A549 (cell line): ENCODE measurements at regions not wholly inside any gene's neighbourhood (a gene's known extent, or its start where the extent isn't known, plus 50 kb on each side); places are given as distances from the start of the nearest gene placed in this dataset.

Source experiments
- ATAC-seq, 2 experiments: fragments of 200-7000 bp in 1 of 2; fragments of >200 bp in 1 of 2; cut with Nextera tagmentation in 1 of 2; cut with Tn5 transposase in 1 of 2; 3 replicates each; pipeline versions ENCODE4 v1.8.0 to v1.9.1; 2018 to 2020; ENCODE audit warnings: mild to moderate bottlenecking in 1 of 2, moderate library complexity in 1 of 2
- CTCF ChIA-PET: fragments of 300-600 bp; sonication (Branson Sonifier 250); formaldehyde crosslinking; extraction: SDS; loops from one replicate; lab custom pipeline; 2021; ENCODE audit warnings: antibody characterized with exemption, inconsistent platforms; lab: Yijun Ruan, JAX
- POLR2A ChIA-PET: fragments of 350-600 bp; formaldehyde crosslinking; extraction: SDS; loops from one replicate; lab custom pipeline; 2021; ENCODE audit warnings: antibody characterized with exemption, inconsistent platforms; lab: Yijun Ruan, JAX
- DNase-seq, 2 experiments: peaks; one replicate each; pipeline versions ENCODE4 v3.0.0 to v3.0.0-alpha.2; 2011 to 2016; ENCODE audit warnings: low read depth in 1 of 2, low spot score in 1 of 2
- FAIRE-seq: peaks from 2 replicates; lab custom pipeline; 2011; peaks lifted over from hg19 to GRCh38; lab: Jason Lieb, UNC
- H3K27ac ChIP-seq, 2 experiments: fragments of >200 bp; sonication (Bioruptor Twin); formaldehyde crosslinking; 3 replicates each; pipeline ENCODE4 v1.5.1; 2016 to 2017
- H3K4me1 ChIP-seq: fragments of >200 bp; sonication (Bioruptor Twin); formaldehyde crosslinking; 3 replicates; pipeline ENCODE4 v1.6.1; 2016
- H3K4me2 ChIP-seq: fragments of >200 bp; sonication (Bioruptor Twin); formaldehyde crosslinking; 3 replicates; pipeline ENCODE4 v1.6.1; 2016
- H3K4me3 ChIP-seq: fragments of >200 bp; sonication (Bioruptor Twin); formaldehyde crosslinking; 3 replicates; pipeline ENCODE4 v1.5.1; 2016
- H3K9me3 ChIP-seq: fragments of >200 bp; sonication (Bioruptor Twin); formaldehyde crosslinking; 3 replicates; pipeline ENCODE4 v1.6.1; 2016
- BHLHE40 ChIP-seq: IDR thresholded peaks from 2 replicates; pipeline ENCODE4 v1.6.1; 2012; ENCODE audit warnings: low read depth, low read length, inconsistent platforms
- CBX2 ChIP-seq: fragments of 200-600 bp; sonication (generic); IDR thresholded peaks from 2 replicates; pipeline ENCODE4 v1.6.1; 2016; ENCODE audit warnings: low read depth, mild to moderate bottlenecking, borderline replicate concordance
- CHD2 ChIP-seq: fragments of 150-350 bp; IDR thresholded peaks from 2 replicates; pipeline ENCODE4 v1.6.1; 2014; ENCODE audit warnings: low read length; ENCODE audit not compliant: partially characterized antibody
- EHF ChIP-seq: fragments of 250-450 bp; sonication (Bioruptor Pico); IDR thresholded peaks from 2 replicates; pipeline ENCODE4 v1.5.0; 2020; ENCODE audit warnings: mild to moderate bottlenecking
- EHMT2 ChIP-seq: fragments of 200-600 bp; sonication (generic); IDR thresholded peaks from 2 replicates; pipeline ENCODE4 v1.6.1; 2016; ENCODE audit warnings: antibody characterized with exemption, low read depth, mild to moderate bottlenecking, moderate library complexity
- FOSB ChIP-seq: fragments of 250-450 bp; sonication (Bioruptor Pico); IDR thresholded peaks from 2 replicates; pipeline ENCODE4 v1.5.0; 2020; ENCODE audit warnings: mild to moderate bottlenecking, moderate library complexity
- FOSL2 ChIP-seq, 2 experiments: fragments of 450-650 bp in 1 of 2; fragments of >200 bp in 1 of 2; sonication (Bioruptor Twin) in 1 of 2; formaldehyde crosslinking; IDR thresholded peaks; 2 replicates each; pipeline versions ENCODE4 v1.5.0 to v1.6.1; 2016 to 2020; ENCODE audit warnings: mild to moderate bottlenecking in 1 of 2, moderate library complexity in 1 of 2
- FOXS1 ChIP-seq: fragments of 250-450 bp; sonication (Bioruptor Pico); IDR thresholded peaks from 2 replicates; pipeline ENCODE4 v1.5.0; 2020; ENCODE audit warnings: mild to moderate bottlenecking, moderate library complexity
- GATA3 ChIP-seq: IDR thresholded peaks from 2 replicates; pipeline ENCODE4 v1.6.1; 2012; ENCODE audit warnings: borderline replicate concordance
- HEYL ChIP-seq: fragments of 250-450 bp; sonication (Bioruptor Pico); IDR thresholded peaks from 2 replicates; pipeline ENCODE4 v1.8.0; 2021; ENCODE audit warnings: mild to moderate bottlenecking, moderate library complexity
- HOXA7 ChIP-seq: fragments of 250-450 bp; sonication (Bioruptor Pico); IDR thresholded peaks from 2 replicates; pipeline ENCODE4 v1.5.0; 2020; ENCODE audit warnings: mild to moderate bottlenecking, moderate library complexity
- HOXB13 ChIP-seq: fragments of 250-450 bp; sonication (Bioruptor Pico); IDR thresholded peaks from 2 replicates; pipeline ENCODE4 v1.5.0; 2020; ENCODE audit warnings: low read depth, mild to moderate bottlenecking, moderate library complexity
- HOXB5 ChIP-seq: fragments of 250-450 bp; sonication (Bioruptor Pico); IDR thresholded peaks from 2 replicates; pipeline ENCODE4 v1.5.0; 2020; ENCODE audit warnings: mild to moderate bottlenecking, moderate library complexity
- JUN ChIP-seq, 2 experiments: fragments of >200 bp; sonication (Bioruptor Twin); formaldehyde crosslinking; IDR thresholded peaks; 2 replicates in 1 of 2; 3 replicates in 1 of 2; pipeline ENCODE4 v1.6.1; 2016 to 2017
- KDM5A ChIP-seq: fragments of 200-600 bp; sonication (generic); IDR thresholded peaks from 2 replicates; pipeline ENCODE4 v1.6.1; 2016; ENCODE audit warnings: antibody characterized with exemption, mild to moderate bottlenecking
- NFE2L2 ChIP-seq: fragments of 150-350 bp; conservative IDR thresholded peaks from 2 replicates; pipeline ENCODE4 v1.6.1; 2014; ENCODE audit warnings: low read length
- NPAS2 ChIP-seq: fragments of 250-450 bp; sonication (Bioruptor Pico); IDR thresholded peaks from 2 replicates; pipeline ENCODE4 v1.8.0; 2022; ENCODE audit warnings: mild to moderate bottlenecking, moderate library complexity, borderline replicate concordance
- POLR2A ChIP-seq: IDR thresholded peaks from 2 replicates; pipeline ENCODE4 v1.6.1; 2012; ENCODE audit warnings: mild to moderate bottlenecking, low read length
- RAD21 ChIP-seq, 2 experiments: fragments of >200 bp in 1 of 2; sonication (Bioruptor Twin) in 1 of 2; formaldehyde crosslinking in 1 of 2; IDR thresholded peaks in 1 of 2; conservative IDR thresholded peaks in 1 of 2; 2 replicates in 1 of 2; 3 replicates in 1 of 2; pipeline ENCODE4 v1.6.1; 2012 to 2018; ENCODE audit warnings: inconsistent platforms in 1 of 2
- RARB ChIP-seq: fragments of 250-450 bp; sonication (Bioruptor Pico); IDR thresholded peaks from 2 replicates; pipeline ENCODE4 v1.8.0; 2021; ENCODE audit warnings: mild to moderate bottlenecking, moderate library complexity
- RFX5 ChIP-seq: fragments of 450-650 bp; IDR thresholded peaks from 2 replicates; pipeline ENCODE4 v1.7.1; 2014; ENCODE audit warnings: antibody characterized with exemption, mild to moderate bottlenecking, moderate library complexity
- RNF2 ChIP-seq: fragments of 200-600 bp; sonication (generic); IDR thresholded peaks from 2 replicates; pipeline ENCODE4 v1.6.1; 2016; ENCODE audit warnings: low read depth, mild to moderate bottlenecking, antibody characterized with exemption, moderate library complexity, borderline replicate concordance
- SMC3 ChIP-seq: fragments of >200 bp; sonication (Bioruptor Twin); formaldehyde crosslinking; IDR thresholded peaks from 3 replicates; pipeline ENCODE4 v1.6.1; 2018; ENCODE audit warnings: inconsistent platforms
- SREBF2 ChIP-seq: fragments of 450-650 bp; IDR thresholded peaks from 2 replicates; pipeline ENCODE4 v1.6.1; 2014; ENCODE audit warnings: mild to moderate bottlenecking, moderate library complexity
- ZFP36 ChIP-seq: fragments of 450-650 bp; IDR thresholded peaks from 2 replicates; pipeline ENCODE4 v1.6.1; 2014; ENCODE audit warnings: borderline replicate concordance; ENCODE audit not compliant: partially characterized antibody
- ZNF302 ChIP-seq: fragments of 250-450 bp; sonication (Bioruptor Pico); IDR thresholded peaks from 2 replicates; pipeline ENCODE4 v1.9.0; 2021; ENCODE audit warnings: inconsistent platforms, mild to moderate bottlenecking, moderate library complexity
- WGBS: methylation state at CpG from one replicate; pipeline ENCODE4 v1.1.6; 2017; ENCODE audit errors: missing lambda C conversion rate; 5-methylcytosine and 5-hydroxymethylcytosine counted together
- TF ChIP-seq, protein P1 (sequence below): fragments of >200 bp; sonication (Bioruptor Twin); formaldehyde crosslinking; IDR thresholded peaks from 2 replicates; pipeline ENCODE4 v1.6.1; 2016
- TF ChIP-seq, protein P2 (sequence below): fragments of >200 bp; sonication (Bioruptor Twin); formaldehyde crosslinking; IDR thresholded peaks from 3 replicates; pipeline ENCODE4 v1.5.1; 2016
- TF ChIP-seq, protein P3 (sequence below): IDR thresholded peaks from 2 replicates; pipeline ENCODE4 v1.6.1; 2012
- TF ChIP-seq, protein P4 (sequence below): IDR thresholded peaks from 2 replicates; pipeline ENCODE4 v1.6.1; 2012
- TF ChIP-seq, protein P5 (sequence below): fragments of >200 bp; sonication (Bioruptor Twin); formaldehyde crosslinking; IDR thresholded peaks from 3 replicates; pipeline ENCODE4 v1.6.1; 2016
- TF ChIP-seq, protein P6 (sequence below): fragments of 250-450 bp; sonication (Bioruptor Pico); IDR thresholded peaks from 2 replicates; pipeline ENCODE4 v1.5.0; 2021; ENCODE audit warnings: mild to moderate bottlenecking, moderate library complexity, borderline replicate concordance

DNA sequence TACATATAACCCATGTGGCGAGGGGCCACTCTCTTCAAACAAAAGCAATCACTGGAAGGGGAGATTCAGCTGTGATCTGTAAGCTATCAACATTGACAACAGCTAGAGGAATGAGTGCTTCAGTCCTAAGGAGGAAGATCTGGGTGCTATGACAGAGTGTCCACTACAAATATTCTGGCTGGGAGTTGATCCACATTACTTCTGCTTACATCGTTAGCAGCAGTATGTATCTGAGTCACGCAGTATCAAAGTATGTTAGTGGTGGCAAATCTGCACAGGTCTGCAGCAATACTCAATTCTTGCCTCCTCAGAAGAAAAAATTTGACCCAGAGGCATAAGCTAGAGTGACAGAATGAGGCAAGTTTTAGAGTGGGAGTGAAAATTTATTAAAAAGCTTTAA is 267.0 kb downstream of the PTH2R start:
- ChIA-PET POLR2A (no interaction called here), CTCF (no interaction called here)
- FAIRE-seq (no peak), DNase-seq (no peak), ATAC-seq (no peak)
- no peak overlapping the region for H3K27ac ChIP-seq
- no peaks in the 10 kb centered on the region for H3K4me1 ChIP-seq
- no peaks in the 10 kb centered on the region for H3K9me3 ChIP-seq
- H3K4me2 ChIP-seq: no peak overlapping the region
- H3K4me3 ChIP-seq: no peak overlapping the region
- whole genome bisulfite sequencing: 15% methylated on average over 3 of the region's 3 CpGs
- no peak for TF ChIP-seq RAD21 (conservative IDR thresholded peaks at IDR 0.05 in 1 of 2, IDR thresholded peaks at IDR 0.05 in 1 of 2)
- TF ChIP-seq, protein P1, sequence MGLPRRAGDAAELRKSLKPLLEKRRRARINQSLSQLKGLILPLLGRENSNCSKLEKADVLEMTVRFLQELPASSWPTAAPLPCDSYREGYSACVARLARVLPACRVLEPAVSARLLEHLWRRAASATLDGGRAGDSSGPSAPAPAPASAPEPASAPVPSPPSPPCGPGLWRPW: no peak
- no peak for TF ChIP-seq EHMT2
- TF ChIP-seq HEYL (CRISPR knock-in tag): no peak
- TF ChIP-seq CHD2: no peak
- TF ChIP-seq SREBF2: no peak
- TF ChIP-seq SMC3: no peak
- TF ChIP-seq NPAS2 (CRISPR knock-in tag): no peak
- TF ChIP-seq FOXS1 (CRISPR knock-in tag): no peak
- no peak for TF ChIP-seq RNF2
- no peak for TF ChIP-seq POLR2A
- TF ChIP-seq, protein P2, sequence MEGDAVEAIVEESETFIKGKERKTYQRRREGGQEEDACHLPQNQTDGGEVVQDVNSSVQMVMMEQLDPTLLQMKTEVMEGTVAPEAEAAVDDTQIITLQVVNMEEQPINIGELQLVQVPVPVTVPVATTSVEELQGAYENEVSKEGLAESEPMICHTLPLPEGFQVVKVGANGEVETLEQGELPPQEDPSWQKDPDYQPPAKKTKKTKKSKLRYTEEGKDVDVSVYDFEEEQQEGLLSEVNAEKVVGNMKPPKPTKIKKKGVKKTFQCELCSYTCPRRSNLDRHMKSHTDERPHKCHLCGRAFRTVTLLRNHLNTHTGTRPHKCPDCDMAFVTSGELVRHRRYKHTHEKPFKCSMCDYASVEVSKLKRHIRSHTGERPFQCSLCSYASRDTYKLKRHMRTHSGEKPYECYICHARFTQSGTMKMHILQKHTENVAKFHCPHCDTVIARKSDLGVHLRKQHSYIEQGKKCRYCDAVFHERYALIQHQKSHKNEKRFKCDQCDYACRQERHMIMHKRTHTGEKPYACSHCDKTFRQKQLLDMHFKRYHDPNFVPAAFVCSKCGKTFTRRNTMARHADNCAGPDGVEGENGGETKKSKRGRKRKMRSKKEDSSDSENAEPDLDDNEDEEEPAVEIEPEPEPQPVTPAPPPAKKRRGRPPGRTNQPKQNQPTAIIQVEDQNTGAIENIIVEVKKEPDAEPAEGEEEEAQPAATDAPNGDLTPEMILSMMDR: no peak
- TF ChIP-seq FOSL2 (IDR thresholded peaks at IDR 0.05): no peak
- TF ChIP-seq FOSL2 (CRISPR knock-in tag; IDR thresholded peaks at IDR 0.05): no peak
- no peak for TF ChIP-seq ZNF302 (CRISPR knock-in tag)
- TF ChIP-seq RFX5: no peak
- TF ChIP-seq EHF: no peak
- no peak for TF ChIP-seq CBX2
- TF ChIP-seq NFE2L2: no peak
- TF ChIP-seq, protein P3, sequence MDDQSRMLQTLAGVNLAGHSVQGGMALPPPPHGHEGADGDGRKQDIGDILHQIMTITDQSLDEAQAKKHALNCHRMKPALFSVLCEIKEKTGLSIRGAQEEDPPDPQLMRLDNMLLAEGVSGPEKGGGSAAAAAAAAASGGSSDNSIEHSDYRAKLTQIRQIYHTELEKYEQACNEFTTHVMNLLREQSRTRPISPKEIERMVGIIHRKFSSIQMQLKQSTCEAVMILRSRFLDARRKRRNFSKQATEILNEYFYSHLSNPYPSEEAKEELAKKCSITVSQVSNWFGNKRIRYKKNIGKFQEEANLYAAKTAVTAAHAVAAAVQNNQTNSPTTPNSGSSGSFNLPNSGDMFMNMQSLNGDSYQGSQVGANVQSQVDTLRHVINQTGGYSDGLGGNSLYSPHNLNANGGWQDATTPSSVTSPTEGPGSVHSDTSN: no peak
- TF ChIP-seq KDM5A: no peak

DNA sequence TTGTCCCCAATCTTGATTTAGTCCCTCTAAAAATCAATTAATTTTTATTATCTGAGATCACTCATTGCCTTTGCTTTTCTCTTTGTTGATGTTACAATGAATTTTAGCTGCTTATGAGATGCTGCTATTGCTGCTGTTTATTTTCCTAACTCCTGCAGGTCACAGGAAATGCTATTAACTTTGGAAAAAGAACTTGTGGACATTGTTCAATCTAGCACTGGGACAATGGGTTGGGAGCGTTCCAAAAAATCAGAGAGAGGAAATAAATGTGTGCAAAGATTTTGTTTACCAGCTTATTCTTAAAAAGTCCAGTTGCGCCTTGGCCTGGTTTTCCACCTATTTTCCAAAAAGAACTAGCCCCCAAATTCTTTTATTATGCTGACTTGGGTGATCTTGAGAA is 268.3 kb downstream of the PTH2R start:
- ATAC-seq (no peak), FAIRE-seq (no peak), DNase-seq (no peak)
- CTCF ChIA-PET: no interaction called here
- no peaks in the 10 kb centered on the region for H3K4me1 ChIP-seq
- 26% methylated on average over 2 of the region's 2 CpGs for WGBS
- H3K9me3 ChIP-seq: no peaks in the 10 kb centered on the region
- no peak overlapping the region for H3K27ac ChIP-seq
- H3K4me3 ChIP-seq: no peak overlapping the region
- H3K4me2 ChIP-seq: no peak overlapping the region
- POLR2A ChIA-PET: no interaction called here
- TF ChIP-seq, protein P4, sequence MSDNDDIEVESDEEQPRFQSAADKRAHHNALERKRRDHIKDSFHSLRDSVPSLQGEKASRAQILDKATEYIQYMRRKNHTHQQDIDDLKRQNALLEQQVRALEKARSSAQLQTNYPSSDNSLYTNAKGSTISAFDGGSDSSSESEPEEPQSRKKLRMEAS: no peak
- TF ChIP-seq JUN (IDR thresholded peaks at IDR 0.05) (no peak), RNF2 (no peak), RARB (CRISPR knock-in tag) (no peak), BHLHE40 (no peak), ZFP36 (no peak), SMC3 (no peak), HOXB5 (CRISPR knock-in tag) (no peak), HOXB13 (CRISPR knock-in tag) (no peak), EHMT2 (no peak), HOXA7 (CRISPR knock-in tag) (no peak), FOSB (CRISPR knock-in tag) (no peak), FOSL2 (IDR thresholded peaks at IDR 0.05) (no peak), FOSL2 (CRISPR knock-in tag; IDR thresholded peaks at IDR 0.05) (no peak), GATA3 (no peak)
- TF ChIP-seq, protein P5, sequence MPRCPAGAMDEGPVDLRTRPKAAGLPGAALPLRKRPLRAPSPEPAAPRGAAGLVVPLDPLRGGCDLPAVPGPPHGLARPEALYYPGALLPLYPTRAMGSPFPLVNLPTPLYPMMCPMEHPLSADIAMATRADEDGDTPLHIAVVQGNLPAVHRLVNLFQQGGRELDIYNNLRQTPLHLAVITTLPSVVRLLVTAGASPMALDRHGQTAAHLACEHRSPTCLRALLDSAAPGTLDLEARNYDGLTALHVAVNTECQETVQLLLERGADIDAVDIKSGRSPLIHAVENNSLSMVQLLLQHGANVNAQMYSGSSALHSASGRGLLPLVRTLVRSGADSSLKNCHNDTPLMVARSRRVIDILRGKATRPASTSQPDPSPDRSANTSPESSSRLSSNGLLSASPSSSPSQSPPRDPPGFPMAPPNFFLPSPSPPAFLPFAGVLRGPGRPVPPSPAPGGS: no peak
- TF ChIP-seq, protein P6, sequence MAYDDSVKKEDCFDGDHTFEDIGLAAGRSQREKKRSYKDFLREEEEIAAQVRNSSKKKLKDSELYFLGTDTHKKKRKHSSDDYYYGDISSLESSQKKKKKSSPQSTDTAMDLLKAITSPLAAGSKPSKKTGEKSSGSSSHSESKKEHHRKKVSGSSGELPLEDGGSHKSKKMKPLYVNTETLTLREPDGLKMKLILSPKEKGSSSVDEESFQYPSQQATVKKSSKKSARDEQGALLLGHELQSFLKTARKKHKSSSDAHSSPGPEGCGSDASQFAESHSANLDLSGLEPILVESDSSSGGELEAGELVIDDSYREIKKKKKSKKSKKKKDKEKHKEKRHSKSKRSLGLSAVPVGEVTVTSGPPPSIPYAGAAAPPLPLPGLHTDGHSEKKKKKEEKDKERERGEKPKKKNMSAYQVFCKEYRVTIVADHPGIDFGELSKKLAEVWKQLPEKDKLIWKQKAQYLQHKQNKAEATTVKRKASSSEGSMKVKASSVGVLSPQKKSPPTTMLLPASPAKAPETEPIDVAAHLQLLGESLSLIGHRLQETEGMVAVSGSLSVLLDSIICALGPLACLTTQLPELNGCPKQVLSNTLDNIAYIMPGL: no peak
- TF ChIP-seq, protein P2: no peak
